HepG2 (cell line): ENCODE measurements at regions not wholly inside any gene's neighbourhood (a gene's known extent, or its start where the extent isn't known, plus 50 kb on each side); places are given as distances from the start of the nearest gene placed in this dataset.

Experiments
- ATAC-seq: fragments of 200-7000 bp; cut with Tn5 transposase; 3 replicates; pipeline ENCODE4 v1.9.1; 2020; ENCODE audit warnings: mild to moderate bottlenecking, moderate library complexity
- BruUV-seq: library from RNA; stranded (reverse); fragments of 400-500 nt; replicated peaks from 2 replicates; lab custom pipeline; 2021; lab: Mats Ljungman, UMichigan
- CTCF ChIA-PET: fragments of 300-600 bp; formaldehyde crosslinking; extraction: SDS; loops from one replicate; lab custom pipeline; 2021; ENCODE audit warnings: low total read pairs, inconsistent platforms, low intra/inter-chr PET ratio; lab: Yijun Ruan, JAX
- POLR2A ChIA-PET: fragments of 350-600 bp; sonication (Branson Sonifier 250); formaldehyde crosslinking; loops from one replicate; lab custom pipeline; 2020; ENCODE audit warnings: antibody characterized with exemption, inconsistent platforms; lab: Yijun Ruan, JAX
- DNase-seq: peaks from one replicate; pipeline ENCODE4 v3.0.0-alpha.2; 2015; ENCODE audit warnings: low spot score
- FAIRE-seq: peaks from 3 replicates; lab custom pipeline; 2011; peaks lifted over from hg19 to GRCh38; lab: Jason Lieb, UNC
- H2AFZ ChIP-seq: one replicate; pipeline ENCODE4 v1.6.1; 2011; ENCODE audit warnings: low read length, inconsistent platforms
- H3K27ac ChIP-seq: fragments of 300-600 bp; 3 replicates; pipeline ENCODE4 v1.8.0; 2011; ENCODE audit warnings: mixed run types, mild to moderate bottlenecking, mixed read lengths, low read length, inconsistent platforms; ENCODE audit not compliant: insufficient read depth; ENCODE audit errors: extremely low read length
- H3K27me3 ChIP-seq, 2 experiments: fragments of 200-600 bp in 1 of 2; 2 replicates in 1 of 2; 3 replicates in 1 of 2; pipeline versions ENCODE4 v1.6.0 to v1.8.0; 2011; ENCODE audit warnings: low read length in 2 of 2, mild to moderate bottlenecking in 2 of 2, moderate library complexity in 2 of 2, inconsistent platforms in 1 of 2; ENCODE audit not compliant: insufficient read depth in 2 of 2, control insufficient read depth in 1 of 2
- H3K36me3 ChIP-seq, 2 experiments: fragments of 200-600 bp in 1 of 2; replicated peaks in 1 of 2; 2 replicates in 1 of 2; 3 replicates in 1 of 2; pipeline versions ENCODE4 v1.5.1 to v1.8.0; 2011; ENCODE audit warnings: low read length in 2 of 2, inconsistent platforms in 1 of 2; ENCODE audit not compliant: insufficient read depth in 2 of 2, control insufficient read depth in 1 of 2
- H3K4me1 ChIP-seq: 2 replicates; pipeline ENCODE4 v1.5.1; 2012; ENCODE audit warnings: low read length, inconsistent platforms; ENCODE audit not compliant: insufficient read depth
- H3K4me2 ChIP-seq: 2 replicates; pipeline ENCODE4 v1.6.0; 2011; ENCODE audit warnings: low read depth, low read length, inconsistent platforms
- H3K4me3 ChIP-seq, 3 experiments: fragments of 200-600 bp in 1 of 3; sonication (generic), shearing (Covaris generic) in 1 of 3; replicated peaks in 1 of 3; 2 replicates each; pipeline ENCODE4 v1.5.1; 2011 to 2016; ENCODE audit warnings: low read length in 3 of 3, inconsistent platforms in 2 of 3, low read depth in 2 of 3, mild to moderate bottlenecking in 2 of 3, control low read depth in 1 of 3, mixed read lengths in 1 of 3; ENCODE audit not compliant: insufficient read depth in 1 of 3
- H3K79me2 ChIP-seq: one replicate; pipeline ENCODE4 v1.6.1; 2011; ENCODE audit warnings: low read length, inconsistent platforms; ENCODE audit not compliant: insufficient read depth
- H3K9ac ChIP-seq: 2 replicates; pipeline ENCODE4 v1.6.0; 2011; ENCODE audit warnings: mild to moderate bottlenecking, low read depth, low read length, inconsistent platforms; ENCODE audit not compliant: insufficient read depth
- H3K9me3 ChIP-seq: 2 replicates; pipeline ENCODE4 v1.5.1; 2012; ENCODE audit warnings: mild to moderate bottlenecking, low read length
- H4K20me1 ChIP-seq: 2 replicates; pipeline ENCODE4 v1.6.0; 2011; ENCODE audit warnings: inconsistent platforms, mild to moderate bottlenecking, low read length, moderate library complexity; ENCODE audit not compliant: insufficient read depth
- BCL6 ChIP-seq: IDR thresholded peaks from 2 replicates; pipeline ENCODE4 v1.6.1; 2016; ENCODE audit warnings: missing genetic modification reagents, missing compliant biosample characterization
- CTCF ChIP-seq: sonication (generic); formaldehyde crosslinking; IDR thresholded peaks from 2 replicates; pipeline ENCODE4 v1.5.0; 2020; ENCODE audit warnings: mild to moderate bottlenecking, missing genetic modification reagents, moderate library complexity
- ETV5 ChIP-seq: IDR thresholded peaks from 2 replicates; pipeline ENCODE4 v1.6.1; 2018; ENCODE audit warnings: missing biosample characterization, missing genetic modification reagents, inconsistent platforms, borderline replicate concordance
- HNF1A ChIP-seq, 2 experiments: sonication (generic) in 1 of 2; formaldehyde crosslinking in 1 of 2; IDR thresholded peaks; 2 replicates each; pipeline versions ENCODE4 v1.4.0 to v1.6.1; 2016 to 2020; ENCODE audit warnings: borderline replicate concordance in 1 of 2, low read depth in 1 of 2, mild to moderate bottlenecking in 1 of 2, missing genetic modification reagents in 1 of 2
- KLF15 ChIP-seq: sonication (generic); formaldehyde crosslinking; IDR thresholded peaks from 2 replicates; pipeline ENCODE4 v1.8.1; 2023; ENCODE audit warnings: borderline replicate concordance, mild to moderate bottlenecking, inconsistent platforms, missing genetic modification reagents, mixed read lengths
- SMC3 ChIP-seq: IDR thresholded peaks from 2 replicates; pipeline ENCODE4 v1.6.1; 2011; ENCODE audit warnings: low read length, improper control_type of control experiment
- STAG1 ChIP-seq: sonication (generic); formaldehyde crosslinking; IDR thresholded peaks from 2 replicates; pipeline ENCODE4 v1.4.0; 2020; ENCODE audit warnings: missing genetic modification reagents
- ZNF317 ChIP-seq: sonication (generic); formaldehyde crosslinking; IDR thresholded peaks from 2 replicates; pipeline ENCODE4 v1.5.0; 2020; ENCODE audit warnings: mild to moderate bottlenecking, missing genetic modification reagents
- ZNF562 ChIP-seq: sonication (generic); formaldehyde crosslinking; IDR thresholded peaks from 2 replicates; pipeline ENCODE4 v1.8.0; 2022; ENCODE audit warnings: missing genetic modification reagents, borderline replicate concordance
- WGBS: methylation state at CpG from one replicate; pipeline ENCODE4 v1.1.6; 2017; ENCODE audit warnings: low lambda C conversion rate; 5-methylcytosine and 5-hydroxymethylcytosine counted together
- in situ Hi-C: cut with HindIII; loops from 2 replicates; pipeline ENCODE4 v1.10.0; 2017; ENCODE audit warnings: low pct_unique_long_range_greater_than_20kb; ENCODE audit not compliant: extremely low pct_ligation_motif_present
- intact Hi-C: fragments of 100-400 bp; cut with micrococcal nuclease; formaldehyde crosslinking; loops from one replicate; pipeline ENCODE4 v1.10.0; 2022; ENCODE audit not compliant: unreplicated experiment
- TF ChIP-seq, protein P1 (sequence below): sonication (generic); formaldehyde crosslinking; IDR thresholded peaks from 2 replicates; pipeline ENCODE4 v1.4.0; 2020; ENCODE audit warnings: mild to moderate bottlenecking, missing genetic modification reagents, borderline replicate concordance

GRCh38 chr6:71383476-71383875, 94.9 kb downstream of the OGFRL1 start (continued):
- TF ChIP-seq HNF1A (IDR thresholded peaks at IDR 0.05; ENCODE audit: low read depth) (no peak), HNF1A (CRISPR knock-in tag; IDR thresholded peaks at IDR 0.05; ENCODE audit: borderline replicate concordance) (no peak)

DNA sequence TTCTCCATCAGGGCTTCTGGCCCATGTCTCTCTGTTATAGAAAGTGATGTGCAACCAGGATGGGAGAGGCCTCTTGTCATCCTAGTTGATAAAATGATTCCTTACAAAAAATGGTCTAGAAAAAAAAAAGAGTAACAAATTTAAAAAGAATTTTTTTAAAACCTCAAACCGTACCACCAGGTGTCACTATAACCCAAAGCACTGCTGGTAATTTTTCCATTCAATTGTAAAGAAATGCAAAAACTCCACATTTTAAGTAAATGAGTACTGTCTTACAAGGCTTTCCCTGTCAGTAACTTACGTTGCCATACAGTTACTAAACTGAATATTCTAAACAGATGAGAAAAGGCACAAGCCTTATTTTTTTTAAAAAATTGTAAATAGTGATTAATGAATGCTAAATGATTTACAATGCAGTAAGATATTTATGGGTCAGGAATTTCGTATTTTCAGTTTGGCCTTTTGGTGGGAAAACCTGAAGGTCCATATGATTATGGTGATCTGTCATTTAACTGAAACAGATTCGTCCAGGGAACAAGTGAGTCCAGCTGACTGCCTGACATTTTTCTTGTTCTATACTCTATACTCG, 95.4 kb downstream of the OGFRL1 start:
- no peaks in the 10 kb centered on the region for H3K36me3 ChIP-seq
- TF ChIP-seq ETV5 (no peak), BCL6 (CRISPR knock-in tag) (no peak), KLF15 (CRISPR knock-in tag) (no peak), CTCF (CRISPR knock-in tag) (peak; percentile 38; the same call in 1 of the 2 replicates), STAG1 (CRISPR knock-in tag) (peak; percentile 65), SMC3 (peak; percentile 42; the same call in 1 of the 2 replicates), ZNF562 (CRISPR knock-in tag) (no peak), ZNF317 (CRISPR knock-in tag) (no peak)
- TF ChIP-seq, protein P1, sequence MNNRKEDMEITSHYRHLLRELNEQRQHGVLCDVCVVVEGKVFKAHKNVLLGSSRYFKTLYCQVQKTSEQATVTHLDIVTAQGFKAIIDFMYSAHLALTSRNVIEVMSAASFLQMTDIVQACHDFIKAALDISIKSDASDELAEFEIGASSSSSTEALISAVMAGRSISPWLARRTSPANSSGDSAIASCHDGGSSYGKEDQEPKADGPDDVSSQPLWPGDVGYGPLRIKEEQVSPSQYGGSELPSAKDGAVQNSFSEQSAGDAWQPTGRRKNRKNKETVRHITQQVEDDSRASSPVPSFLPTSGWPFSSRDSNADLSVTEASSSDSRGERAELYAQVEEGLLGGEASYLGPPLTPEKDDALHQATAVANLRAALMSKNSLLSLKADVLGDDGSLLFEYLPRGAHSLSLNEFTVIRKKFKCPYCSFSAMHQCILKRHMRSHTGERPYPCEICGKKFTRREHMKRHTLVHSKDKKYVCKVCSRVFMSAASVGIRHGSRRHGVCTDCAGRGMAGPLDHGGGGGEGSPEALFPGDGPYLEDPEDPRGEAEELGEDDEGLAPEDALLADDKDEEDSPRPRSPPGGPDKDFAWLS (CRISPR knock-in tag): no peak
- no peaks in the 10 kb centered on the region for H3K9me3 ChIP-seq
- no peaks in the 10 kb centered on the region for H4K20me1 ChIP-seq
- no peak overlapping the region for H3K4me2 ChIP-seq
- H3K27ac ChIP-seq: no peak overlapping the region
- no TSS peak for BruUV-seq
- no peak overlapping the region for H3K9ac ChIP-seq
- in situ Hi-C loops: loop anchor here (10.0 to 25.0 kb wide), 2 partner anchors 121 to 703 kb away; no protein-coding TSS in a partner anchor
- ATAC-seq: no peak
- POLR2A ChIA-PET: no interaction called here
- CTCF ChIA-PET: interaction anchor here (0.8 to 2.9 kb wide), 4 partner anchors 60 to 701 kb away, joined by 3 to 15 read pairs (median 6); no protein-coding TSS in a partner anchor
- H3K27me3 ChIP-seq: no peaks in the 10 kb centered on the region
- intact Hi-C loops: loop anchor here (1.0 kb wide), 1 partner anchor 126 kb away; no protein-coding TSS in a partner anchor
- FAIRE-seq: no peak
- no peaks in the 10 kb centered on the region for H3K79me2 ChIP-seq
- peak; percentile 15 for DNase-seq
- no peak overlapping the region for H2AFZ ChIP-seq
- 18% methylated on average over 5 of the region's 5 CpGs for WGBS
- H3K4me1 ChIP-seq: no peaks in the 10 kb centered on the region
- no peak overlapping the region for H3K4me3 ChIP-seq
